ENCODE measurements at regions not wholly inside any gene's neighbourhood (a gene's known extent, or its start where the extent isn't known, plus 50 kb on each side); places are given as distances from the start of the nearest gene placed in this dataset.
"Not testable (repeated sequence)": the region's sequence is repeated elsewhere in the genome, so short reads cannot be mapped to it uniquely, and the experiment has no call there.

DNA sequence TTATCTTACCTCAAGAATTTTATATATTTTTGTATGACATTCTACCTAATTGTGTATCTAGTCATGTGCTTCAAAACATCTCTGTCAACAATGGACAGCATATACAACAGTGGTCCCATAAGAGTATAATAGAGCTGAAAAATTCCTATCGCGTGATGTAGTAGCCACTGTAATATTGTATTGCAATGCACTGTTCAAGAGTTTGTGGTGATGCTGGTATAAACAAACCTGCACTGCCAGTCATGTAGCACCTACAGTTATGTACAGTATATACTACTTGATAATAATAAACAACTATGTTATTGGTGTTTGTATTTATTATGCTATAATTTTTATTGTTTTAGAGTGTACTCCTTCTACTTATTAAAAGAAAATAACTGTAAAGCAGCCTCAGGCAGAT is 672.7 kb downstream of the CD109 start:
- DNase-seq (ENCODE audit: low read depth in 6 of 9, low spot score in 9 of 9), result no peak
- H3K27me3 ChIP-seq (ENCODE audit: control insufficient read depth in 2 of 2, insufficient read depth in 1 of 2, low read length in 1 of 2), result no peaks in the 10 kb centered on the region
- whole genome bisulfite sequencing, result 99% methylated on average over 2 of the region's 2 CpGs
- H3K36me3 ChIP-seq (ENCODE audit: control insufficient read depth in 2 of 2, insufficient read depth in 2 of 2, low read length in 1 of 2), result no peaks in the 10 kb centered on the region
- no peak overlapping the region for H3K4me3 ChIP-seq (ENCODE audit: low read length in 2 of 2)
- H3K9me3 ChIP-seq (ENCODE audit: control insufficient read depth in 2 of 2, insufficient read depth in 1 of 2, low read length in 1 of 2), result no peaks in the 10 kb centered on the region
- H3K27ac ChIP-seq (ENCODE audit: low read depth in 1 of 2, low read length in 1 of 2), result no peak overlapping the region
- no peaks in the 10 kb centered on the region for H3K4me1 ChIP-seq (ENCODE audit: control insufficient read depth in 2 of 2, insufficient read depth in 2 of 2, low read length in 2 of 2)

GRCh38 chr6:74366634-74367033 is 670.6 kb downstream of the CD109 start:
- 91% methylated on average over 1 of the region's 1 CpG for WGBS
- H3K4me3 ChIP-seq (ENCODE audit: low read length in 2 of 2), result no peak overlapping the region
- H3K27me3 ChIP-seq (ENCODE audit: control insufficient read depth in 2 of 2, insufficient read depth in 1 of 2, low read length in 1 of 2), result no peaks in the 10 kb centered on the region
- DNase-seq (ENCODE audit: low read depth in 6 of 9, low spot score in 9 of 9), result no peak
- H3K4me1 ChIP-seq (ENCODE audit: control insufficient read depth in 2 of 2, insufficient read depth in 2 of 2, low read length in 2 of 2), result no peaks in the 10 kb centered on the region
- H3K9me3 ChIP-seq (ENCODE audit: control insufficient read depth in 2 of 2, insufficient read depth in 1 of 2, low read length in 1 of 2), result no peaks in the 10 kb centered on the region
- H3K27ac ChIP-seq (ENCODE audit: low read depth in 1 of 2, low read length in 1 of 2), result no peak overlapping the region
- H3K36me3 ChIP-seq (ENCODE audit: control insufficient read depth in 2 of 2, insufficient read depth in 2 of 2, low read length in 1 of 2), result no peaks in the 10 kb centered on the region

- 95% methylated on average over 1 of the region's 1 CpG for WGBS
- no peak for DNase-seq (ENCODE audit: low read depth in 6 of 9, low spot score in 9 of 9)
- no peaks in the 10 kb centered on the region for H3K36me3 ChIP-seq (ENCODE audit: control insufficient read depth in 2 of 2, insufficient read depth in 2 of 2, low read length in 1 of 2)
- H3K4me3 ChIP-seq (ENCODE audit: low read length in 2 of 2), result no peak overlapping the region
- H3K27me3 ChIP-seq (ENCODE audit: control insufficient read depth in 2 of 2, insufficient read depth in 1 of 2, low read length in 1 of 2), result no peaks in the 10 kb centered on the region
- H3K27ac ChIP-seq (ENCODE audit: low read depth in 1 of 2, low read length in 1 of 2), result no peak overlapping the region
- H3K4me1 ChIP-seq (ENCODE audit: control insufficient read depth in 2 of 2, insufficient read depth in 2 of 2, low read length in 2 of 2), result no peaks in the 10 kb centered on the region
- H3K9me3 ChIP-seq (ENCODE audit: control insufficient read depth in 2 of 2, insufficient read depth in 1 of 2, low read length in 1 of 2), result no peaks in the 10 kb centered on the region
Measured at GRCh38 chr6:74362391-74362790, 666.4 kb downstream of the CD109 start.

- Histone ChIP-seq H3K4me3 (ENCODE audit: low read length in 2 of 2) (no peak overlapping the region), H3K4me1 (ENCODE audit: control insufficient read depth in 2 of 2, insufficient read depth in 2 of 2, low read length in 2 of 2) (no peaks in the 10 kb centered on the region), H3K27ac (ENCODE audit: low read depth in 1 of 2, low read length in 1 of 2) (no peak overlapping the region), H3K9me3 (ENCODE audit: control insufficient read depth in 2 of 2, insufficient read depth in 1 of 2, low read length in 1 of 2) (no peaks in the 10 kb centered on the region), H3K36me3 (ENCODE audit: control insufficient read depth in 2 of 2, insufficient read depth in 2 of 2, low read length in 1 of 2) (no peaks in the 10 kb centered on the region), H3K27me3 (ENCODE audit: control insufficient read depth in 2 of 2, insufficient read depth in 1 of 2, low read length in 1 of 2) (no peaks in the 10 kb centered on the region)
- no peak for DNase-seq (ENCODE audit: low read depth in 6 of 9, low spot score in 9 of 9)
- WGBS, result 91% methylated on average over 4 of the region's 4 CpGs
Measured at GRCh38 chr6:74357321-74357720, 661.3 kb downstream of the CD109 start.

- no peaks in the 10 kb centered on the region for H3K36me3 ChIP-seq (ENCODE audit: control insufficient read depth in 2 of 2, insufficient read depth in 2 of 2, low read length in 1 of 2)
- 90% methylated on average over 2 of the region's 2 CpGs for WGBS
- no peaks in the 10 kb centered on the region for H3K9me3 ChIP-seq (ENCODE audit: control insufficient read depth in 2 of 2, insufficient read depth in 1 of 2, low read length in 1 of 2)
- no peaks in the 10 kb centered on the region for H3K4me1 ChIP-seq (ENCODE audit: control insufficient read depth in 2 of 2, insufficient read depth in 2 of 2, low read length in 2 of 2)
- H3K4me3 ChIP-seq (ENCODE audit: low read length in 2 of 2), result no peak overlapping the region
- H3K27me3 ChIP-seq (ENCODE audit: control insufficient read depth in 2 of 2, insufficient read depth in 1 of 2, low read length in 1 of 2), result no peaks in the 10 kb centered on the region
- H3K27ac ChIP-seq (ENCODE audit: low read depth in 1 of 2, low read length in 1 of 2), result no peak overlapping the region
- DNase-seq (ENCODE audit: low read depth in 6 of 9, low spot score in 9 of 9), result no peak
Measured at GRCh38 chr6:74356391-74356790, 660.4 kb downstream of the CD109 start.

DNA sequence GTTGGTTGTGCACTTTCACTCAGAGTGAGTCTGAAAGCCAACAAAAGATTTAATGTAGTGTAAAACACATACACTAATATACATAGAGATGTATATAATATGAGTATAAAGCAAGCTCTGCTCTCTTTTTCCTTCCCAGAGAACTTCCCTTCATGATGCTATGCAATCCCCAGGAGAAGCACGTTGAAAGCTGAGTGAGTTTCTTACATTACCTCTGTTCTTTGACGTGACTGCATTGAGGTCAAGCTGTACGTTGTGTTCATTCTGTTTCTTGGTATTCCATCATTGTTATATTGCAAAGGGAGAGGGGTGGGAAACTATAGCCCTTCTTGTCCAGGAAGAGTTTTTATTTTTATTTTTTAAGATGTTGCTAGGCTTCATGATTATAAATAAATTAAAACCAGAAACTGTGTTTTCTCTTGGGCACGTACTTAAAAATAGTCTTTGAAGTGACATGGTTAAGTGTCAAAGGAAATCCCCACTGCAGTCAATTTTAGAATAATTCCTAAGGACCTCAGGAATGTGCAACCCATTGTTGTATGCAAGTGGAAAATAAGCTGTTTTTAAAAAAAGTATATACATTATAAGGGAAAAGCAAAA is 651.0 kb downstream of the CD109 start:
- H3K4me1 ChIP-seq (ENCODE audit: control insufficient read depth in 2 of 2, insufficient read depth in 2 of 2, low read length in 2 of 2), result no peaks in the 10 kb centered on the region
- H3K27ac ChIP-seq (ENCODE audit: low read depth in 1 of 2, low read length in 1 of 2), result peak overlapping the region in 1 of 2 donors; percentile 45
- 87% methylated on average over 4 of the region's 4 CpGs for WGBS
- DNase-seq (ENCODE audit: low read depth in 6 of 9, low spot score in 9 of 9), result no peak
- no peaks in the 10 kb centered on the region for H3K36me3 ChIP-seq (ENCODE audit: control insufficient read depth in 2 of 2, insufficient read depth in 2 of 2, low read length in 1 of 2)
- H3K4me3 ChIP-seq (ENCODE audit: low read length in 2 of 2), result no peak overlapping the region
- H3K27me3 ChIP-seq (ENCODE audit: control insufficient read depth in 2 of 2, insufficient read depth in 1 of 2, low read length in 1 of 2), result no peaks in the 10 kb centered on the region
- H3K9me3 ChIP-seq (ENCODE audit: control insufficient read depth in 2 of 2, insufficient read depth in 1 of 2, low read length in 1 of 2), result no peaks in the 10 kb centered on the region

GRCh38 chr6:74343804-74344203 is 647.8 kb downstream of the CD109 start:
- Histone ChIP-seq H3K9me3 (ENCODE audit: control insufficient read depth in 2 of 2, insufficient read depth in 1 of 2, low read length in 1 of 2) (no peaks in the 10 kb centered on the region), H3K36me3 (ENCODE audit: control insufficient read depth in 2 of 2, insufficient read depth in 2 of 2, low read length in 1 of 2) (no peaks in the 10 kb centered on the region), H3K4me3 (ENCODE audit: low read length in 2 of 2) (no peak overlapping the region), H3K4me1 (ENCODE audit: control insufficient read depth in 2 of 2, insufficient read depth in 2 of 2, low read length in 2 of 2) (no peaks in the 10 kb centered on the region), H3K27ac (ENCODE audit: low read depth in 1 of 2, low read length in 1 of 2) (no peak overlapping the region), H3K27me3 (ENCODE audit: control insufficient read depth in 2 of 2, insufficient read depth in 1 of 2, low read length in 1 of 2) (no peaks in the 10 kb centered on the region)
- no peak for DNase-seq (ENCODE audit: low read depth in 6 of 9, low spot score in 9 of 9)
- WGBS, result 86% methylated on average over 3 of the region's 3 CpGs

DNA sequence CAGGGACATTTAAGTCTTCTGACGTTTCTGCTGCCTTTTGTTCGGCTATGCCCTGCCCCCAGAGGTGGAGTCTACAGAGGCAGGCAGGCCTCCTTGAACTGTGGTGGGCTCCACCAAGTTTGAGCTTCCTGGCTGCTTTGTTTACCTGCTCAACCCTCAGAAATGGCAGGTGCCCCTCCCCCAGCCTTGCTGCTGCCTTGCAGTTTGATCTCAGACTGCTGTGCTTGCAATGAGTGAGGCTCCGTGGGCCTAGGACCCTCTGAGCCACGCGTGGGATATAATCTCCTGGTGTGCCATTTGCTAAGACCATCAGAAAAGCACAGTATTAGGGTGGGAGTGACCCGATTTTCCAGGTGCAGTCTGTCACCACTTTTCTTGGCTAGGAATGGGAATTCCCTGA is 647.3 kb downstream of the CD109 start:
- H3K4me1 ChIP-seq (ENCODE audit: control insufficient read depth in 2 of 2, insufficient read depth in 2 of 2, low read length in 2 of 2); H3K4me3 ChIP-seq (ENCODE audit: low read length in 2 of 2); H3K27me3 ChIP-seq (ENCODE audit: control insufficient read depth in 2 of 2, insufficient read depth in 1 of 2, low read length in 1 of 2); H3K36me3 ChIP-seq (ENCODE audit: control insufficient read depth in 2 of 2, insufficient read depth in 2 of 2, low read length in 1 of 2); H3K9me3 ChIP-seq (ENCODE audit: control insufficient read depth in 2 of 2, insufficient read depth in 1 of 2, low read length in 1 of 2); H3K27ac ChIP-seq (ENCODE audit: low read depth in 1 of 2, low read length in 1 of 2); DNase-seq (ENCODE audit: low read depth in 6 of 9, low spot score in 9 of 9): not testable (repeated sequence)
- WGBS, result 90% methylated on average over 6 of the region's 6 CpGs

DNA sequence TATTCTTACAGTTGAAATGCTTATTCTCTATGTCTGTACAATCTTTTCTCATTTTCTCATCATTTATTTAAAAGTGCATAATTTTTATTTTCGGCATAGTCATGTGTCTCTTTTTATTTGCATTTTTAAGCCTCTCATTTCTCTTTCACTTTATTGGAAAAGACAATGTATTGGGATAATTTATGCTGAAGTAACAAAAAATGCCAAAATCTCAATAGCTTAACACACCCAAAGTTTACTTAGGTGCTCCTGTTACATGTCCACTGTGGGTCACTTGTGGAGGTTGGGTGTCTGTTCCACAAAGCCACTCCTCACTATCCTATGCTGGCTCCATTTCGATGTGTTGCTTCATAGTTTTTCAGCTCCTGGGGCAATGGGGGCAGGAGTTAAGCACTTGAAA is 638.7 kb downstream of the CD109 start:
- H3K9me3 ChIP-seq (ENCODE audit: control insufficient read depth in 2 of 2, insufficient read depth in 1 of 2, low read length in 1 of 2), result no peaks in the 10 kb centered on the region
- 87% methylated on average over 2 of the region's 2 CpGs for WGBS
- H3K4me3 ChIP-seq (ENCODE audit: low read length in 2 of 2), result no peak overlapping the region
- H3K4me1 ChIP-seq (ENCODE audit: control insufficient read depth in 2 of 2, insufficient read depth in 2 of 2, low read length in 2 of 2), result no peaks in the 10 kb centered on the region
- no peaks in the 10 kb centered on the region for H3K36me3 ChIP-seq (ENCODE audit: control insufficient read depth in 2 of 2, insufficient read depth in 2 of 2, low read length in 1 of 2)
- DNase-seq (ENCODE audit: low read depth in 6 of 9, low spot score in 9 of 9), result no peak
- H3K27me3 ChIP-seq (ENCODE audit: control insufficient read depth in 2 of 2, insufficient read depth in 1 of 2, low read length in 1 of 2), result no peaks in the 10 kb centered on the region
- H3K27ac ChIP-seq (ENCODE audit: low read depth in 1 of 2, low read length in 1 of 2), result no peak overlapping the region

- no peak for DNase-seq (ENCODE audit: low read depth in 6 of 9, low spot score in 9 of 9)
- Histone ChIP-seq H3K27me3 (ENCODE audit: control insufficient read depth in 2 of 2, insufficient read depth in 1 of 2, low read length in 1 of 2) (no peaks in the 10 kb centered on the region), H3K4me3 (ENCODE audit: low read length in 2 of 2) (no peak overlapping the region), H3K9me3 (ENCODE audit: control insufficient read depth in 2 of 2, insufficient read depth in 1 of 2, low read length in 1 of 2) (no peaks in the 10 kb centered on the region), H3K27ac (ENCODE audit: low read depth in 1 of 2, low read length in 1 of 2) (no peak overlapping the region), H3K36me3 (ENCODE audit: control insufficient read depth in 2 of 2, insufficient read depth in 2 of 2, low read length in 1 of 2) (no peaks in the 10 kb centered on the region), H3K4me1 (ENCODE audit: control insufficient read depth in 2 of 2, insufficient read depth in 2 of 2, low read length in 2 of 2) (no peaks in the 10 kb centered on the region)
Measured at GRCh38 chr6:74333406-74333805, 637.4 kb downstream of the CD109 start.

All from thymus (tissue), 11 donors.